ENCODE measurements at regions not wholly inside any gene's neighbourhood (a gene's known extent, or its start where the extent isn't known, plus 50 kb on each side); places are given as distances from the start of the nearest gene placed in this dataset.

- TF ChIP-seq ZNF425 (CRISPR knock-in tag; conservative IDR thresholded peaks at IDR 0.05) (no peak), ZNF263 (CRISPR knock-in tag; IDR thresholded peaks at IDR 0.05; ENCODE audit: low read depth) (no peak), TP53 (CRISPR knock-in tag; IDR thresholded peaks at IDR 0.05) (no peak), ELF4 (CRISPR knock-in tag; IDR thresholded peaks at IDR 0.05; ENCODE audit: low read depth) (no peak), GABPB1 (CRISPR knock-in tag; IDR thresholded peaks at IDR 0.05) (no peak), ATF2 (CRISPR knock-in tag; IDR thresholded peaks at IDR 0.05; ENCODE audit: borderline replicate concordance, low read depth) (no peak)
These were observed 233.9 kb downstream of the ZIC5 start (continued) for GRCh38 chr13:99737481-99738245.

GRCh38 chr13:99736541-99736940, 235.0 kb downstream of the ZIC5 start:
- Mint-ChIP-seq H3K36me3 (no peaks in the 10 kb centered on the region), H3K9me3 (no peaks in the 10 kb centered on the region), H3K4me3 (no peak overlapping the region), H3K27me3 (ENCODE audit: low read depth) (no peaks in the 10 kb centered on the region), H3K4me1 (peaks cover 86% of the 10 kb centered on the region), H3K27ac (no peak overlapping the region)
- TF ChIP-seq TEAD4 (CRISPR knock-in tag; IDR thresholded peaks at IDR 0.05), result no peak
- TF ChIP-seq AR (CRISPR knock-in tag; IDR thresholded peaks at IDR 0.05), result no peak
- TF ChIP-seq CREB1 (CRISPR knock-in tag; IDR thresholded peaks at IDR 0.05), result no peak
- no peak for TF ChIP-seq AFF4 (CRISPR knock-in tag; IDR thresholded peaks at IDR 0.05; ENCODE audit: borderline replicate concordance)
- no peak for TF ChIP-seq MXD4 (CRISPR knock-in tag; IDR thresholded peaks at IDR 0.05; ENCODE audit: borderline replicate concordance)
- TF ChIP-seq TEAD1 (CRISPR knock-in tag; IDR thresholded peaks at IDR 0.05), result no peak
- no peak for TF ChIP-seq ZNF416 (CRISPR knock-in tag; IDR thresholded peaks at IDR 0.05)
- ChIA-PET CTCF (interaction anchor here (1.1 kb wide), 1 partner anchor 33 kb away, joined by 5 read pairs; no protein-coding TSS in a partner anchor), POLR2A (interaction anchor here (0.6 kb wide), 1 partner anchor 32 kb away, joined by 4 read pairs; no protein-coding TSS in a partner anchor)
- ATAC-seq, result no peak
- DNase-seq (ENCODE audit: low spot score), result no peak
